HEK293T (cell line): ENCODE measurements at regions not wholly inside any gene's neighbourhood (a gene's known extent, or its start where the extent isn't known, plus 50 kb on each side); places are given as distances from the start of the nearest gene placed in this dataset.

Experiments
- CTCF ChIA-PET: fragments of 350-600 bp; formaldehyde crosslinking; extraction: SDS; loops from one replicate; lab custom pipeline; 2021; ENCODE audit warnings: antibody characterized with exemption, inconsistent platforms; lab: Yijun Ruan, JAX
- POLR2A ChIA-PET: fragments of 350-600 bp; formaldehyde crosslinking; extraction: SDS; loops from one replicate; lab custom pipeline; 2020; ENCODE audit warnings: antibody characterized with exemption, inconsistent platforms; lab: Yijun Ruan, JAX
- DNase-seq: peaks from one replicate; pipeline ENCODE4 v3.0.0; 2012; ENCODE audit warnings: mixed read lengths; ENCODE audit errors: extremely low spot score
- ARNT ChIP-seq: fragments of 450-650 bp; IDR thresholded peaks from 2 replicates; pipeline ENCODE4 v1.6.1; 2017; ENCODE audit warnings: mild to moderate bottlenecking
- BHLHE40 ChIP-seq: fragments of 450-650 bp; IDR thresholded peaks from 2 replicates; pipeline ENCODE4 v1.6.1; 2016; ENCODE audit warnings: mild to moderate bottlenecking, moderate library complexity, borderline replicate concordance
- CTBP1 ChIP-seq: fragments of 450-650 bp; IDR thresholded peaks from 2 replicates; pipeline ENCODE4 v1.6.1; 2016; ENCODE audit warnings: borderline replicate concordance
- ELF4 ChIP-seq: fragments of 450-650 bp; IDR thresholded peaks from 2 replicates; pipeline ENCODE4 v1.6.1; 2017; ENCODE audit warnings: antibody characterized with exemption
- FOXA1 ChIP-seq: fragments of 450-650 bp; IDR thresholded peaks from 2 replicates; pipeline ENCODE4 v1.6.1; 2016; ENCODE audit warnings: mild to moderate bottlenecking
- FOXK2 ChIP-seq: fragments of 450-650 bp; IDR thresholded peaks from 2 replicates; pipeline ENCODE4 v1.6.1; 2016; ENCODE audit warnings: mild to moderate bottlenecking
- FOXM1 ChIP-seq: fragments of 450-650 bp; IDR thresholded peaks from 2 replicates; pipeline ENCODE4 v1.6.1; 2017; ENCODE audit warnings: mild to moderate bottlenecking, borderline replicate concordance
- HDGF ChIP-seq: fragments of 450-650 bp; IDR thresholded peaks from 2 replicates; pipeline ENCODE4 v1.6.1; 2017; ENCODE audit warnings: antibody characterized with exemption, borderline replicate concordance
- L3MBTL2 ChIP-seq: fragments of 450-650 bp; conservative IDR thresholded peaks from 2 replicates; pipeline ENCODE4 v1.6.1; 2016; ENCODE audit warnings: mild to moderate bottlenecking
- LEF1 ChIP-seq: fragments of 450-650 bp; IDR thresholded peaks from 2 replicates; pipeline ENCODE4 v1.6.1; 2017; ENCODE audit warnings: mild to moderate bottlenecking, borderline replicate concordance
- NFRKB ChIP-seq: fragments of 450-650 bp; IDR thresholded peaks from 2 replicates; pipeline ENCODE4 v1.6.1; 2016; ENCODE audit warnings: mild to moderate bottlenecking, moderate library complexity
- SP1 ChIP-seq: fragments of 450-650 bp; IDR thresholded peaks from 2 replicates; pipeline ENCODE4 v1.6.1; 2017
- SUZ12 ChIP-seq: fragments of 450-650 bp; IDR thresholded peaks from 2 replicates; pipeline ENCODE4 v1.6.1; 2016; ENCODE audit warnings: mild to moderate bottlenecking
- TARDBP ChIP-seq: fragments of 450-650 bp; IDR thresholded peaks from 2 replicates; pipeline ENCODE4 v1.6.1; 2016
- ZNF384 ChIP-seq: fragments of 450-650 bp; IDR thresholded peaks from 2 replicates; pipeline ENCODE4 v1.6.1; 2016
- TF ChIP-seq, protein P1 (sequence below): fragments of 450-650 bp; IDR thresholded peaks from 2 replicates; pipeline ENCODE4 v1.6.1; 2016

GRCh38 chr14:66070542-66071319, 415.4 kb upstream of the CCDC196 start:
- ChIA-PET POLR2A (no interaction called here), CTCF (interaction anchor here (0.9 to 2.6 kb wide), 6 partner anchors 105 to 907 kb away, joined by 3 to 15 read pairs (median 3); no protein-coding TSS in a partner anchor)
- DNase-seq, result peak; percentile 76
- TF ChIP-seq HDGF (no peak), FOXM1 (no peak), SUZ12 (no peak), NFRKB (no peak), LEF1 (no peak), FOXA1 (no peak), FOXK2 (no peak), SP1 (no peak), ZNF384 (no peak), ARNT (no peak), L3MBTL2 (no peak), BHLHE40 (no peak), ELF4 (no peak), CTBP1 (no peak), TARDBP (no peak)
- TF ChIP-seq, protein P1, sequence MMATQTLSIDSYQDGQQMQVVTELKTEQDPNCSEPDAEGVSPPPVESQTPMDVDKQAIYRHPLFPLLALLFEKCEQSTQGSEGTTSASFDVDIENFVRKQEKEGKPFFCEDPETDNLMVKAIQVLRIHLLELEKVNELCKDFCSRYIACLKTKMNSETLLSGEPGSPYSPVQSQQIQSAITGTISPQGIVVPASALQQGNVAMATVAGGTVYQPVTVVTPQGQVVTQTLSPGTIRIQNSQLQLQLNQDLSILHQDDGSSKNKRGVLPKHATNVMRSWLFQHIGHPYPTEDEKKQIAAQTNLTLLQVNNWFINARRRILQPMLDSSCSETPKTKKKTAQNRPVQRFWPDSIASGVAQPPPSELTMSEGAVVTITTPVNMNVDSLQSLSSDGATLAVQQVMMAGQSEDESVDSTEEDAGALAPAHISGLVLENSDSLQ, result no peak

- no peak for DNase-seq
- ChIA-PET POLR2A (no interaction called here), CTCF (interaction anchor here (1.2 to 2.6 kb wide), 2 partner anchors 112 to 909 kb away, joined by 4 to 15 read pairs; no protein-coding TSS in a partner anchor)
- no peak for TF ChIP-seq FOXM1
- TF ChIP-seq CTBP1, result no peak
- no peak for TF ChIP-seq BHLHE40
- TF ChIP-seq SUZ12, result no peak
- TF ChIP-seq L3MBTL2, result no peak
- no peak for TF ChIP-seq ARNT
- TF ChIP-seq, protein P1, result no peak
Measured at GRCh38 chr14:66072190-66073084, 413.7 kb upstream of the CCDC196 start.

GRCh38 chr14:66074537-66074936, 411.6 kb upstream of the CCDC196 start:
- ChIA-PET CTCF (interaction anchor here (1.9 kb wide), 1 partner anchor 114 kb away, joined by 6 read pairs; no protein-coding TSS in a partner anchor), POLR2A (no interaction called here)
- no peak for TF ChIP-seq FOXA1
- TF ChIP-seq BHLHE40, result no peak
- no peak for TF ChIP-seq TARDBP
- no peak for TF ChIP-seq L3MBTL2
- no peak for TF ChIP-seq HDGF
- no peak for TF ChIP-seq CTBP1
- TF ChIP-seq FOXM1, result no peak
- TF ChIP-seq ARNT, result no peak
- no peak for TF ChIP-seq SP1
- DNase-seq, result no peak

- TF ChIP-seq ZNF384 (no peak), FOXK2 (no peak), TARDBP (no peak), BHLHE40 (no peak), CTBP1 (no peak), ARNT (no peak), L3MBTL2 (no peak), HDGF (no peak), ELF4 (no peak), LEF1 (no peak), SUZ12 (no peak), FOXM1 (no peak)
- TF ChIP-seq, protein P1, result no peak
- POLR2A ChIA-PET, result interaction anchor here (0.9 kb wide), 1 partner anchor 11 kb away, joined by 3 read pairs; no protein-coding TSS in a partner anchor
- CTCF ChIA-PET, result no interaction called here
- DNase-seq, result no peak
Measured at GRCh38 chr14:66076176-66076575, 410.0 kb upstream of the CCDC196 start.

GRCh38 chr14:66078006-66078405, 408.2 kb upstream of the CCDC196 start:
- TF ChIP-seq ARNT, result no peak
- no peak for TF ChIP-seq CTBP1
- TF ChIP-seq NFRKB, result no peak
- no peak for TF ChIP-seq ELF4
- TF ChIP-seq FOXA1, result no peak
- TF ChIP-seq SUZ12, result no peak
- TF ChIP-seq FOXK2, result no peak
- TF ChIP-seq TARDBP, result no peak
- TF ChIP-seq SP1, result no peak
- TF ChIP-seq, protein P1, result no peak
- no peak for TF ChIP-seq LEF1
- CTCF ChIA-PET, result no interaction called here
- POLR2A ChIA-PET, result no interaction called here

More at GRCh38 chr14:66078006-66078405, 408.2 kb upstream of the CCDC196 start:
- no peak for DNase-seq
